ENCODE measurements at regions not wholly inside any gene's neighbourhood (a gene's known extent, or its start where the extent isn't known, plus 50 kb on each side); places are given as distances from the start of the nearest gene placed in this dataset.

DNA sequence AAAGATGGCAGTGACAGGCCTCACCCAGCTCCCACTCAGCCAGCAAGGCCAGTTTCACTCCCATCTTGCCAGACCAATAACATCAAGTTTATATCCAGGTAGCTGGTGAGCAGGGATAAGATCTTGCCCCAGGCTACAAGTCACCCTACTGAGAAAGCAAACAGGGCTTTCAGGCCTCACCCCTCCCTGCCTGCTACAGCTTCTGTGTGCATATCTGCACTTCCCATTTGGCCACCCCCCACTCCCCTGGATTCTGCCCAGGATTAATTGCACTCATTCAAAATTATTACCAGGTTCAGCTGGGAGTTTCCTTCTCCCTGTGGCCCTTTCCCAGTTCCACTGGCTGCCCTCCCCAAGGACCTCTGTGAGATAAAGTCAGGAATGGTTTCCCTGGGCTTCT lies 352.1 kb downstream of the TBX15 start:
- TF ChIP-seq, protein P1, sequence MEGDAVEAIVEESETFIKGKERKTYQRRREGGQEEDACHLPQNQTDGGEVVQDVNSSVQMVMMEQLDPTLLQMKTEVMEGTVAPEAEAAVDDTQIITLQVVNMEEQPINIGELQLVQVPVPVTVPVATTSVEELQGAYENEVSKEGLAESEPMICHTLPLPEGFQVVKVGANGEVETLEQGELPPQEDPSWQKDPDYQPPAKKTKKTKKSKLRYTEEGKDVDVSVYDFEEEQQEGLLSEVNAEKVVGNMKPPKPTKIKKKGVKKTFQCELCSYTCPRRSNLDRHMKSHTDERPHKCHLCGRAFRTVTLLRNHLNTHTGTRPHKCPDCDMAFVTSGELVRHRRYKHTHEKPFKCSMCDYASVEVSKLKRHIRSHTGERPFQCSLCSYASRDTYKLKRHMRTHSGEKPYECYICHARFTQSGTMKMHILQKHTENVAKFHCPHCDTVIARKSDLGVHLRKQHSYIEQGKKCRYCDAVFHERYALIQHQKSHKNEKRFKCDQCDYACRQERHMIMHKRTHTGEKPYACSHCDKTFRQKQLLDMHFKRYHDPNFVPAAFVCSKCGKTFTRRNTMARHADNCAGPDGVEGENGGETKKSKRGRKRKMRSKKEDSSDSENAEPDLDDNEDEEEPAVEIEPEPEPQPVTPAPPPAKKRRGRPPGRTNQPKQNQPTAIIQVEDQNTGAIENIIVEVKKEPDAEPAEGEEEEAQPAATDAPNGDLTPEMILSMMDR (conservative IDR thresholded peaks at IDR 0.05; ENCODE audit: low read length), result no peak
- no peak for DNase-seq (ENCODE audit: low read depth)
- H3K4me3 ChIP-seq (ENCODE audit: low read length), result no peak overlapping the region

DNA sequence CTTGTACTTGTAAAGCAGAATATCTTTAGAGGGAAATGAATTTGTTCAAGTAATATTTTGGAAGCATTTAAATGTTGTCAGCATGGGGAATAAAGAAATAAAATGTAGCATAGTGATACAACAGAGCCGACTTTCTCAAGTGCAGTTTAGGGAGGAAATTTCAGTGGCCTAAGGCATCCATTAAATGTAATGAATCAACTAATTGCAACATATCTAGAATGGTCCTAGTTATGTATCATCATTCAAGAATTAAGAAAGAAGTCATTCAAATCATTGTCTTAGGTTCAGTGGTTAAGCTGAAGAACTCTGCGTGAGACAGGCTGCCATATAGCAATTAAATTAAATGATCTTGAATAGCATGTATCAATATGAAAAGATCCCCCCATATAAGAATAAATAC lies 360.7 kb downstream of the TBX15 start:
- H3K4me3 ChIP-seq (ENCODE audit: low read length), result no peak overlapping the region
- TF ChIP-seq, protein P1 (conservative IDR thresholded peaks at IDR 0.05; ENCODE audit: low read length), result no peak
- no peak for DNase-seq (ENCODE audit: low read depth)

DNA sequence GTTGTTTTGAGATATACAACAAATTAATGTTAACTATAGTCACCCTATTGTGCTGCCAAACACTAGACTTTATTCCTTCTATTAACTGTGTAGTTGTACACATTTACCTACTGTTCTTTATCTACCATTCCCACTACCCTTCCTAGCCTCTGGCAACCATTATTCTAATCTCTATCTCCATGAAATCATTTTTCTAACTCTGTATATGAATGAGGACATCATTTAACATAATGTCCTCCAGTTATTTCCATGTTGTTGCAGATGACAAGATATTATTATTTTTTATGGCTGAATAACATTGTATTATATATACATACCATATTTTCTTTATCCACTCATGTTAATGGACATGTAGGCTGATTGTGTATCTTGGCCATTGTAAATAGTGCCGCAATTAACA lies 366.3 kb downstream of the TBX15 start:
- TF ChIP-seq, protein P1 (conservative IDR thresholded peaks at IDR 0.05; ENCODE audit: low read length), result no peak
- H3K4me3 ChIP-seq (ENCODE audit: low read length), result no peak overlapping the region
- no peak for DNase-seq (ENCODE audit: low read depth)

DNA sequence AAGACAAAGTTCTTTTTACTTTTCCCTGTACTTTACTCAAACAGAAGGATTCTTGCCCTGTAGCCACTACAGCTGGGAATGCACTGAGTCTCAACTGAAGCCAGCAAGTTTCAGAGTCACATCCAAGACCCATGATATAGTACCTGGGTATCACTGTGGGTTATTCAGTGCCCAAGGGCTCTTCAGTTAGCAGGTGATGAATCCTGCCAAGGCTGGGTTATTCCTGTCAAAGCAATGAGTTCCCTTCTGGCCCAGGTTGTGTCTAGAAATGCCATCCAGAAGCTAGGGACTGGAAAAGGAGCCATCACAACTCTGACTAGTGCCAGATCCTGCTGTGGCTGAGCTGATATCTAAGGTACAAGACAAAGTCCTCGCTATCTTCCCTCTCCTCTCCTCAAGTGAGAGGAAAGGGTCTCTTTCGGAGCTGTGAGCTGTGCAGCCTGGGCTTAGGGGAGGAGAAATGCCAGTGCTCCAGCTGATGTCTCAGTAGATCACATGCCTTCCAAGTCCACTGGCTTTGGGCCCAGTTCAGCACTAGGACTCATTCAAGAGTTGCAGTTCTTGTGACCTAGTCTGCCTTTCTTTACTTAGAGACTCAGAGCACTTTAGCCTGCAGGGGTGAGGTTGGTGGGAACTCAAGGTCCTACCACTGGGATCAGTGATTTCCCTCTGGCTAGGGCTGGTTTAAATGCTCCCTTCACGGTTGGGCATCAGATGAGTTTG lies 369.4 kb downstream of the TBX15 start:
- peak; percentile 9 for DNase-seq (ENCODE audit: low read depth)
- no peak overlapping the region for H3K4me3 ChIP-seq (ENCODE audit: low read length)
- TF ChIP-seq, protein P1 (conservative IDR thresholded peaks at IDR 0.05; ENCODE audit: low read length), result no peak

DNA sequence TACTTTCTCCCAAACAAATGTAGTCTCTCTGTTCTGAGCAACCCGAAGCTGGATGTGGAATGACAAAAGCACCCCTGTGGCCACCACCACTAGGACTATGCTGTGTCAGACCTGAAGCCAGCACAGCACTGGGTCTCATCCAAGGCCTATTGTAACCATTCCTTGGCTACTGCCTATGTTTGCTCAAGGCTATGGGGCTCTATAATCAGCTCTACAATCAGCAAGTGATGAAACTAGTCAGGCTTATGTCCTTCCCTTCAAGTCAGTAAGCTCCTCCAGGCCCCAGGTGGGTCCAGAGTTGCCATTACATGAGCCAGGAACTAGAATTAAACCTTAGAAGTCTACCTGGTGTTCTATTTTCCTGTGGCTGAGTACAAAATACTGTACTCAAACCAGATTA lies 370.2 kb downstream of the TBX15 start:
- no peak overlapping the region for H3K4me3 ChIP-seq (ENCODE audit: low read length)
- TF ChIP-seq, protein P1 (conservative IDR thresholded peaks at IDR 0.05; ENCODE audit: low read length), result no peak
- no peak for DNase-seq (ENCODE audit: low read depth)

DNA sequence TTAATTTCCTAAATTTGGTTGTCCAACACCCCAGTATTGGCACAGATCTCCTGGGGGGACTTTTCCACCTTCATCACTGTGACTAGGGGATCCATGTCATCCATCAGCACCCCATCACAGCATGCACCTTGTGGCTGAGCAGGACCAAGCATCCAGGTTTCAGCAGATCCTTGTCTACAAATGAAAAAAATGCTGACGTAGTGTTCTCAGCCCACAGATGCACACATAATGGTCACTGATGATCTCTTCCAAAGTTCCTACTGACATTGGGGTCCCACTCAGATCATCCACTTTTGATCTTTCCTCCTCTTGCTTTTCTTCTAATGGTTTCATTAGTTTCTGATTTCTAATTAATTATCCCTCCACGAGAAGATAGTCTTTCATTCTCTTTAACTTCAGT lies 373.1 kb downstream of the TBX15 start:
- DNase-seq (ENCODE audit: low read depth), result no peak
- no peak overlapping the region for H3K4me3 ChIP-seq (ENCODE audit: low read length)
- TF ChIP-seq, protein P1 (conservative IDR thresholded peaks at IDR 0.05; ENCODE audit: low read length), result no peak

DNA sequence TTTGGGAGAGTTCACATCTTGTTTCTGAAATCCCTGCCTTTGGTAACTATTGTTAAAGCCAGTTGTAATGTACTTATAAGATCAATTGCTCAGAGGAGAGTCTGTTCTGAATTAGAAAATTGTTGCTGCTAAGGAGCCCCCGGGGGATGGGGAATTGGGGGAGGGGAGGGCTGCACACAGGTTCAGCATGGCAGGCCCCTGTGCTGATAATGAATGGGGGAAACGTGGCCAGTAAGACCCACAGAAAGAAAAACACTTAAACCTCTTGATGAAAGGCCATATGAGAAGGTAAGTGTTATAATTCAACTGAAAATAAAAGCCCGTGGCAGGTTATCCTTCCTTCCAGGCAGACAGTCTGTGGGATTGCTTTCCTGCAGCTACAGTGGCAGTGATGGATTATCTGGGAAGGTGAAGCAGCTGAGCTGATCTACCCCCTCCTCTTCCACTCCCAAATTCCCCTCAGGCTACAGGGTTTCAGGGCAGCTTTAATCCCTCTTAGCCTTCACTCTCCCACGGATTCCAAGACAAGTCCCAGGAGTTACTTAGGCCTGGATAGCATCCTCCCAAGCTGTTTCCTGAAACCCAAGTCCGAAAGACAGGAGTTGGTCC lies 398.8 kb downstream of the TBX15 start:
- DNase-seq (ENCODE audit: low read depth), result no peak
- H3K4me3 ChIP-seq (ENCODE audit: low read length), result no peak overlapping the region
- TF ChIP-seq, protein P1 (conservative IDR thresholded peaks at IDR 0.05; ENCODE audit: low read length), result no peak

Data from AG10803 (cell line).